HuH-7 (cell line): ENCODE measurements at regions not wholly inside any gene's neighbourhood (a gene's known extent, or its start where the extent isn't known, plus 50 kb on each side); places are given as distances from the start of the nearest gene placed in this dataset.

Experiments
- DNase-seq: peaks from one replicate; pipeline ENCODE4 v3.0.0; 2011; ENCODE audit warnings: low spot score

- DNase-seq, result no peak
Measured at GRCh38 chr2:38450509-38450908, 73.4 kb upstream of the ATL2 start.

GRCh38 chr2:38448692-38449410 is 71.8 kb upstream of the ATL2 start:
- DNase-seq, result no peak

DNA sequence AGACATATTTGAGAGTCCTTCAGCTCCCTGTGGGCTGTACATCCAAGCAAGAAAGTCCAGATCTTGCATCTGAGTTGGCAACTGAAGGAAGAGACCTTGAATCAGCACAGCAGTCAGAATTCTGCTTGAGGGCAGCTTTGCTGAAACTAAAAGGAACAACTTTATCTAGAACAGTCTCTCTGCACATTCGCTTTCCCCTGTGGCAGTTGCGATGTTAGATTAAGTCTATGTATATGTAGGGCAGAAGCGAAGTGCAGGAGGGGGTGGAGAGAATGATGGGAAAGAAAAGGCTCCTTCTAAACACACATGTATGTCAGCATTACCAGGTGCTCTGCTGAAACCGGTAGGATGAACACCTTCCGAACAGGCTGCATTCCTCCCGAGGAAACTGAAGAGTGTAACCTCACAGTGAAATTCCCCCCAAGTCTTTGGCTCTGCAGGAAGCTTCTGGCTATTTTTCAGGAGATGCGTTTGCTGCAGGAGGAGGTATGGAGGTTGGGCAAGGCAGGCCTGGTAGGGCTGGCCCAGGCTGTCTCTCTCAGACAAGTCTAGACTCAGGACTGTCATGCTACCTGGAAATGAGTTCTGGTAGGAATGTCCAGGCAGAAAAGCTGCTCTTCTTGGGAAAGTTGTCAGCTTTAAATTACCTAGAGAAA is 70.0 kb upstream of the ATL2 start:
- DNase-seq, result no peak

- DNase-seq, result peak; percentile 18
Measured at GRCh38 chr2:38446418-38446817, 69.3 kb upstream of the ATL2 start.

DNA sequence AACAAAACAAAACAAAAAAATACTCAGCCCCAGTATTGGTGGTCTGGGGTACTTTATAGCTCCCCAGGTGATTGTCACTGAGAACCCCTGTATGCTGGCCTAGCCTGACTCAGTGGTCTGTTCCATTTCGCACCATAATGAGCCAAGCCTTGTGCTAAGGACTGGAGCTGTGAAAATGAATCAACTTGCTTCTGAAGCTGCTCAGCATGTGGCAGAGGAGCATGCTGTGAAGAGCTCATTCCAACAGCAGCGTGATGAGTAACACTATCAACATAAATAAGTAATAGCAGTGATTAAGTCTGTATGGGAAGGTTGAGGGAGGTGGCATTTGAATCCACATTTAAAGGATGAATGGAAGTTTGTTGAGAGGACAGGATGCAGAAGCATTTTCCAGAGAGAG is 67.2 kb upstream of the ATL2 start:
- no peak for DNase-seq

DNA sequence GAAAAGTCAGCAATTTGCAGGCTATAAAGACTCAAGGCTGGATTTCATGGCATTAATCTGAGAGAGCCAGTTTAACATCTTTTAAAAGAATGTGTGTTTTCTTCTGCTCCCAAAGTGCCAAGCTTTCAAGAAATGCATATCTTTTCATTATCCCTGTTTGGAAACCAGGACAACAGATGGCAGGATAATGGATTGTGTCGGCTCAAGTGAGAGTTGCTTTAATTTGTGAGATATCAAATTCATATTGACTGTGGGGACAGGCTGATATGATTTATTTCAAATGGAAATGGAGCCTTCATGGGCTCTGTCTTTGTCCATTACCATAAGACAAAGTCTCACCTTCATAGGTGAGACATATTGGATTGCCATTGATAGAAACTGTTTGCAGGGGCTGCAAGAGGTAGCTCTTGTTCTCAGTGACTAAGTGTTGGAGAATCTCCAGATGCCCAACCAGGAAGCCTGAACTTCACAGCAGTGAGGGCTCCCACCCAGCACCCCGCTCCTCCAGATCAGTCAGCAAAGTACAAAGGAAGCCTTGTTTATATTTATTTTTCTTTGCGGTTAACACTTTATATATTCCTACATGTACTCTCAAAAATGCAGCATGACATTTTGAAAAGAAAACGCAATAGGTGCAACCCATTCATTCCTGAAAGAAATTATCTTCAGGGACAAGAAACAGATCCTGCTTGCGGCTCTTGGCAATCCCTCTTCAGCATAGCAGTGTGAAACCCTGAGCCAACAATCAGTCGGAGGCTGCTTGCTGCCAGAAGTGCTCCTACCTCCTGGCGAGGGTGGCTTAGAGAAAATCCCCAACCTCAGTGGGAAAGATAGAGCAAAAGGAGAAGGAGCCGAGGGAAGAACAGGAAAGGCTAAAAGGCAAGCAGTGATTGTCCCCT is 65.8 kb upstream of the ATL2 start:
- no peak for DNase-seq

DNA sequence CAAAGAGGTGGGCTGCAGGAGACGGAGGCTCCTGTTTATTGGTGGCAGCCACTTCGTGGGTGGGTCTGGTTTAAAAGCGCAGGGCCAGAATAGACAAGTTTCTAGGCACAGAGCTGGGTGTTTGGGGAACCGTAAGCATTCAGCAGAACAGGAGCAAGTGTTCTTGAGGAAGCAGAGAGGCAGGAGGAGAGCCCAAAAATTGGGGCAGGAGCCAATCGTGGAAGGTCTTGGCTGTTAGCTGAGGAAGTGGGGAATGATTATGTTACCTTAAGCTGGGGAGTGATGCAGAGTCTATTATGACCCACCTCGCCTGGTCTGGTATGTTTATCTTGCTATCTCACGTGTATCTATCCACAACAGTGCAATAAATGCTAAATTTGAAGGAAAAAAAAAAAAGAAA is 64.3 kb upstream of the ATL2 start:
- no peak for DNase-seq

GRCh38 chr2:38440655-38441054 is 63.6 kb upstream of the ATL2 start:
- DNase-seq, result peak; percentile 23

GRCh38 chr2:38439863-38440262 is 62.8 kb upstream of the ATL2 start:
- no peak for DNase-seq

DNA sequence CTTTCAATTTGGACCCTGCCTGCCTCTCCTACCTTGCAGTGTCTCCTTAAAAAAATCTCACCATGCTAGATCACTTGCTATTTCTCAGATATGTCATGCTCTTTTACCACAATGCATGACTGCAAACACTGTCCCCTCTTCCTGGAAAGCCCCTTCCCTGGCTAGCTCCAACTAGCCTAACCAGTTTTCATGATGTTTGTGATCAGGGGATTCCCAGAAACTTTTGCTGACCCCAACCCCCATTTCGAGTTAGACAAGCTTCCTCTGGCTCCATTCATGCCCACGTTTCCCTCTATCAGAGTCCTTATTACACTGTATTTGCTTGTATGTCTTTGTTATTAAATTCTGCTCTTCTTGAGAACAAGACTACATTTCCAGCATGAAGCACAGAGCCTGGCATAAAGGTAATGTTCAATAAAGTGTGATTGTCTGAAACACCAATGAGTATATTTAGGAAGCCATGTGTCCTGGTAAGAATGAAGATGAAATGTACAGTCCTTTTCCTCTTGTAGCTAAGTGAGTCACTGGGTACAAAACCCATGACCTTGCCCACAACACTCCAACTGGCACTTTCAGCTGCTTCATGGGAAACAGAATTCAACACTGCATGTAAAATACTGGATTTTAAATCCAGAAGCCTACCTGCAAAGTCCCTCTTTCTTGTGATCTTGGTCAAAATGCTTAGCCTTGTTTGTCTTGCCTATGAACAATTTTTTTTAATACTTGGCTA is 62.0 kb upstream of the ATL2 start:
- no peak for DNase-seq

GRCh38 chr2:38438133-38438882 is 61.2 kb upstream of the ATL2 start:
- DNase-seq, result no peak

DNA sequence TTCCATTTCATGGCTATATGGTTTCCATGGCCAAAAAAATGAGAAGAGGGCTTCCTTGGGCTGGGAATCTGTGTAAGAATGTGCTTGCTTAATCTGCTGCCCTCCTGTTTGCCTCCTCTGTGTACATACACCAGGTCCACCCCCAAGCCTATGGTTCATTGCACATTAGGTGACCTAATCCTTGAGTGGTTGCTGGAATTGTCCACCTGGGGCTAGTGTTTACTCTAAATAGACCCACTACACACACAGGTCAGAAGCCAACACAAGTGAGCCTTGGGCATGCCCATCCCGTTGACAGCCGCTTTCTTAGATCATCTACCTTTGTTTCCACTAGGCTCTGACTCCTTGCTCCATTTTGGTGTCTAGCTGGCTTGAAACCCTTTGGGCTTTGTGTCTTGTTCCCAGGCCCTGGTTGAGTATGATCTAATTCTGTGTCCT is 59.2 kb upstream of the ATL2 start:
- DNase-seq, result peak; percentile 62

DNA sequence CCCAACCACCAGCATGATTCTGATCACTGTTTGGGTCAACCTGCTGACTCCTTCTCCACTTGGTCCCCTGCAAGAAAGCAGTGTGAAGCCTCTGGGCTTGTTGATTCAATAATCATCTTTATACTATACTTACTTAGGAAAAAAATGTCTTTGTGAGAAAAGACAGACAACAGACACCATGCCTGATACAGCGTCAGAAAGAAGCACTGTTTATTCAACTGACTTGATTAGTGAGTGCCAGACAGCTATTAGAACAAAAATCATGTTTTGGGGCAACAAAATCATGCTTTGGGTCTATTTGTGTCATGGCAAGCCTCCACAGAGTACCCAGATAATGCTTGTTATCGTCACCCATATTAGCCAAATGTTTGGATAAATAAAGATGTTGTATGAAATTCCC is 58.7 kb upstream of the ATL2 start:
- no peak for DNase-seq

DNA sequence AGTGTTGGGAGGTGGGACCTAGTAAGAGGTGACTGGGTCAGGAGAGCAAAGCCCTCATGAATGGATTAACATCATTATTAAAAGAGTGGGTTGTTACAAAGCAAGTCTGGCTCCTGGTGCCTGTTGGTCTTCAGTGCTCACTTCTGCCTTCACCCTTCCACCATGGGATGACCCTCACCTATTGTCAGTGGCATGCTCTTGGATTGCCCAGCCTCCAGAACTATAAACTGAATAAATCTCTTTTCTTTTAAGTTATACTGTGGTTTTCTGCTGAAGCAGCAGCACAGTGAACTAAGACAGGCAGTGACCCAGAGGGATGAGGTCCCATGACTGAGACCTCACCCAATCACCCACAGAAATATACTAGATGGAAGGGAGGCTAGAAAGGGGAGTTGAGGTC is 57.5 kb upstream of the ATL2 start:
- no peak for DNase-seq

DNA sequence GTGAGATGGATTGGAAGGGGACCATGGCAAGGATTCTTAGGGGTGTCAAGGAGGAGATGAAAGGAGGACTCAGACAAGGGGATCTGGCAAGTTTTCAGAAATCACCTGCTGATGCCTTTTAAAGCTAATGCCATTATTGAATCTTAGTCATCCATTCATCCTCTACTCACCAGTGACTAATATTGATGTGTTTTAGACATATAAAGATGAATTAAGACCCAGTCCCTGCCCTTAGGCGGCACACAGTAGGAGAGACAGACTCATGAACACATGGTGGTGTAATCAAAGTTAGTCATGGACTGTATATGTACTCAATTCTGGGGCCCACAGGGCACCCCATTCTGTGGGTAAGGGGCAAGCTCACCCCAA is 56.5 kb upstream of the ATL2 start:
- DNase-seq, result no peak

DNA sequence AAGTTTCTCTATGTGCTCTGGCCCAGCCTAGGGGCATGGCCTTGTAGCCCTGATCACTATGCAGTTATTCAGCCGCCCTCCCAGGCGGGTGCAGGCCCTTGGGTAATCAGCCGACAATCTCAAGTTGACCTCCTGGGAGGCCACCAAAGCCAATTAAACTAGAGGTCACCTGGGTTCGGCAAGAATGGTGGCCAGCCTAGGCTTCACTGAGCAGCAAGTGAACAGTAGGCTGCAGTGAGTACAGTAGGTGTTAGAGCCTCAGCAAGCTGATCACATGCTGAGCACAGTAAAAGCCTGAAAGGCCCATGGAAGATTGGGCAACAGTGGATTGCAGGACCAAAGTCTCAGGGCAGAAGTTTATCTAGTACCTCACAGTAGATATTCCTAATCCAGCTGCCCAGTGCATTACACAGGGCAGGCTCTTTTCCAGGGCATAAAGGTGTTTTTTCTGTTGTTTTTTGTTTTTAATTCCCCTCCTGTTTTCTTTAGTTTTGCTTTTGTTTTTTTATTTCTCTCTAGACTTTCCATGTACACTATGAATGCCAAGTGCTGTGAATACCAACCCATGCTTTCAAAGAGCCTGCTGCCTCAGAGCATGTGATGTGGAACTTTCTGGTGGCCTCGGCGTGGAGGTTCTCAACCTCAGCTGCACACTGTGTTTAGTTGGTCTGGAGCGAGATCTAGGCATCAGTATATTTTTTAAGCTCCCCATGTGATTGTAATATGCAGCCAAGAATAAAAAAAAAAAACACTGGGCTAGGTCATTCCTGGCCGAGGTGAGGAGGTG is 55.9 kb upstream of the ATL2 start:
- DNase-seq, result peak; percentile 60

GRCh38 chr2:38430597-38431207 is 53.6 kb upstream of the ATL2 start:
- DNase-seq, result no peak

GRCh38 chr2:38430196-38430595 is 53.1 kb upstream of the ATL2 start:
- no peak for DNase-seq

GRCh38 chr2:38427936-38428335 is 50.9 kb upstream of the ATL2 start:
- no peak for DNase-seq

- no peak for DNase-seq
Measured at GRCh38 chr2:38427054-38427453, 50.0 kb upstream of the ATL2 start.
